ENCODE measurements at regions not wholly inside any gene's neighbourhood (a gene's known extent, or its start where the extent isn't known, plus 50 kb on each side); places are given as distances from the start of the nearest gene placed in this dataset.

DNA sequence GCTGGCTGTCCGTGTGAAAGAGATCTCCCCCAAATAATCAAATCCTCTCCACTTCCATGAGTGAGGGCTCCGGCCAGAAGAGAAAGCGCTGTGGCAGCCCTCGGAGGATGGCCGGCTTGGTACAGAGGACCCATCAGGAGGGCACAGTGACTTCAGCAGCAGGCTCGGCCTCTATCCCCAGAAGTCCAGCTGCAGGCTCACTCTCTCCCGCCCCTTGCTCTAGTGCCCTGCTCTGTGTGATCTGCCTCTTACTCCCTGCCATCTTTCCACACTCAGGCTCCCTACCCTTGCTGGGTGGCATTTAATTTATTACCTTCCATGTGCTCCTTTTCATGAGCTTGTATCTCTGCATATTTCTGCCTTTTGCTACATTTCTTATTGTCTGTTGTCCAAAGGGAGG lies 129.7 kb downstream of the SPATA19 start:
- DNase-seq (ENCODE audit: extremely low spot score, unreplicated experiment), result no peak
- Mint-ChIP-seq H3K27me3 (peaks cover 43% of the 10 kb centered on the region), H3K36me3 (no peaks in the 10 kb centered on the region), H3K4me3 (no peak overlapping the region), H3K9me3 (no peaks in the 10 kb centered on the region), H3K27ac (peak overlapping the region; percentile 17), H3K4me1 (ENCODE audit: unreplicated experiment) (peaks cover 6% of the 10 kb centered on the region)
- TF ChIP-seq, protein P1, sequence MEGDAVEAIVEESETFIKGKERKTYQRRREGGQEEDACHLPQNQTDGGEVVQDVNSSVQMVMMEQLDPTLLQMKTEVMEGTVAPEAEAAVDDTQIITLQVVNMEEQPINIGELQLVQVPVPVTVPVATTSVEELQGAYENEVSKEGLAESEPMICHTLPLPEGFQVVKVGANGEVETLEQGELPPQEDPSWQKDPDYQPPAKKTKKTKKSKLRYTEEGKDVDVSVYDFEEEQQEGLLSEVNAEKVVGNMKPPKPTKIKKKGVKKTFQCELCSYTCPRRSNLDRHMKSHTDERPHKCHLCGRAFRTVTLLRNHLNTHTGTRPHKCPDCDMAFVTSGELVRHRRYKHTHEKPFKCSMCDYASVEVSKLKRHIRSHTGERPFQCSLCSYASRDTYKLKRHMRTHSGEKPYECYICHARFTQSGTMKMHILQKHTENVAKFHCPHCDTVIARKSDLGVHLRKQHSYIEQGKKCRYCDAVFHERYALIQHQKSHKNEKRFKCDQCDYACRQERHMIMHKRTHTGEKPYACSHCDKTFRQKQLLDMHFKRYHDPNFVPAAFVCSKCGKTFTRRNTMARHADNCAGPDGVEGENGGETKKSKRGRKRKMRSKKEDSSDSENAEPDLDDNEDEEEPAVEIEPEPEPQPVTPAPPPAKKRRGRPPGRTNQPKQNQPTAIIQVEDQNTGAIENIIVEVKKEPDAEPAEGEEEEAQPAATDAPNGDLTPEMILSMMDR (conservative IDR thresholded peaks at IDR 0.05), result no peak

DNA sequence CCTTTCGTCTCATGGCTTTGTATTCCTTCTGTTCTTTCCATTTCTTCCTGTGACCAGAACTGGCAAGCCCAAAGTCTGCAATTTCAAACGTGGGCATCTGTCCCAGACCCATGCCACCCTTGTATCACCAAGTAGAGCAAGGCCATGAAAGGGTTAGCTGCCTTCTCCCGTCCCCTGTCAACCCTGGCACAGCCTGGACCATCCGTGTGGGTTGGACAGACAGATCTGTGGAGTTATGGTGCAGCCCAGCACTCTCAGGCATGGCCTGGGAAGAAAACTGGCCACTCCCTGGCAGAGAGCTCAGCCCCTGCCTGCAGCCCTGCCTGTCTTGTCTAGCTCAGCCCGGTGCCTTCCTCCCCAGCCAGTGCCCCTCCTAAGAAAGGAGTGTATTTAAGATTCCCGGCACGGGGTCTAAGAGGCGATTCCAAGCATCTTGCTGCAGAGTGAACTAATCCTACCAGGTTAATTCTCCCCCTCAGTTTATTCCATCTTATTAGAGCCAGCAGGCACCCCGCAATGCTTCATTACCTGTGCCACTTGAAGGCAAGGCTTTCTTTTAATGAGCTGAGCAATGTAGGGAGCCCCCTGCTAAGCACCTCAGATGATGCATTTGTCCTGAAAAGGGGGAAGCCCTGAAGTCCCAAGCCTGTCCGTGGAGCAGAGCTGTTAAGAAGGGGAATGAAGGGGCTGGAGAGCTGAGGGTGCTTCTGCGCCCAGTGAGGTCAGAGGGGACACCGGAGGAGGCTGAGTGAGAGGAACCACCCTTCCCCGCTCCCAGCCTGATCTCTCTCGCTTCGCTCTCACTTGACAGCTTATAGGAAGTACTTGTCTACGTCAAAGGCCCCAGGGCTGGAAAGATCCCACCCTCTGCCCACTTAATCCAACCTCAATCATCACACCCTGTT lies 130.6 kb downstream of the SPATA19 start:
- Mint-ChIP-seq H3K27me3 (peaks cover 43% of the 10 kb centered on the region), H3K4me1 (ENCODE audit: unreplicated experiment) (peaks cover 6% of the 10 kb centered on the region), H3K27ac (no peak overlapping the region), H3K36me3 (no peaks in the 10 kb centered on the region), H3K4me3 (no peak overlapping the region), H3K9me3 (no peaks in the 10 kb centered on the region)
- TF ChIP-seq, protein P1 (conservative IDR thresholded peaks at IDR 0.05), result no peak
- no peak for DNase-seq (ENCODE audit: extremely low spot score, unreplicated experiment)

DNA sequence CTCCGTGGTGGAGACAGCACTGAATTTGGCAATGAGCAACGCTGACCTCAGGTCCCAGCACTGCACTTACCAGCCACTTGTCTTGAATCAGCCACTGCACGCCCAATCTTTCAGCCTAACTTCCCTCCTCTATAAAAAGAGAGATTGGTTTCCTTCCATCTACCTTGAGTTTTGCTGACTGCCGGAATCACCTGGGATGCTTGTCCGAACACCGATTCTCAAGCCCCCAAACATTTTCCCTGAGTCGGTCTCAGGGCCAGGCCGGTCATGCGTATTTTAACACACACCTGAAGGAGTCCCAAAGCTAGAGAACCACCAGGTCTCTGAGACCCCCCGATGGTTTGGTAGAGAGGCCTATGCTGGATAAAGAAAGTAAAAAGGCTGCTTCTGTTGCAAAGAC lies 131.5 kb downstream of the SPATA19 start:
- TF ChIP-seq, protein P1 (conservative IDR thresholded peaks at IDR 0.05), result no peak
- DNase-seq (ENCODE audit: extremely low spot score, unreplicated experiment), result no peak
- peaks cover 43% of the 10 kb centered on the region for H3K27me3 Mint-ChIP-seq
- no peaks in the 10 kb centered on the region for H3K36me3 Mint-ChIP-seq
- H3K27ac Mint-ChIP-seq, result no peak overlapping the region
- H3K4me3 Mint-ChIP-seq, result no peak overlapping the region
- no peaks in the 10 kb centered on the region for H3K9me3 Mint-ChIP-seq
- peaks cover 6% of the 10 kb centered on the region for H3K4me1 Mint-ChIP-seq (ENCODE audit: unreplicated experiment)

DNA sequence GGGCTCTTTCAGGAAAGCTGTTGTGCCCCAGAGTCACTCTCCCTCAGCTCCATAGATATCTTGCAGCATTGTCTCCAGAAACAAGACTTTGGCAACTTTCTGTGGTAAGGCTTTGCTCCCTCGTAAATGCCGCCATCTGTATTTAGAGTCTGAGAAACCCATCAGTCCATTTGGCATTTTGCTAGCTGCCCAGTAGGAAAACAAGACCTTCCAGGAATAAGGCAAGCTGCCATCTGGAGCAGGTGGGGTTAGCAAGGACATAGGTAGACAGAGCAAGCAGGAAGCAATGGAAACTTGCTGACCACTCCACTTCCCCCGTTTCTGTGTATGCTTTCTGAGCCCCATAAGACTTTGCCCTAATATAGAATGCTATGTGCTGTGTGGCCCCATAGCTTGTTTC lies 131.9 kb downstream of the SPATA19 start:
- peaks cover 43% of the 10 kb centered on the region for H3K27me3 Mint-ChIP-seq
- H3K4me1 Mint-ChIP-seq (ENCODE audit: unreplicated experiment), result peaks cover 6% of the 10 kb centered on the region
- DNase-seq (ENCODE audit: extremely low spot score, unreplicated experiment), result no peak
- H3K4me3 Mint-ChIP-seq, result no peak overlapping the region
- no peaks in the 10 kb centered on the region for H3K36me3 Mint-ChIP-seq
- H3K27ac Mint-ChIP-seq, result no peak overlapping the region
- TF ChIP-seq, protein P1 (conservative IDR thresholded peaks at IDR 0.05), result no peak
- H3K9me3 Mint-ChIP-seq, result no peaks in the 10 kb centered on the region

DNA sequence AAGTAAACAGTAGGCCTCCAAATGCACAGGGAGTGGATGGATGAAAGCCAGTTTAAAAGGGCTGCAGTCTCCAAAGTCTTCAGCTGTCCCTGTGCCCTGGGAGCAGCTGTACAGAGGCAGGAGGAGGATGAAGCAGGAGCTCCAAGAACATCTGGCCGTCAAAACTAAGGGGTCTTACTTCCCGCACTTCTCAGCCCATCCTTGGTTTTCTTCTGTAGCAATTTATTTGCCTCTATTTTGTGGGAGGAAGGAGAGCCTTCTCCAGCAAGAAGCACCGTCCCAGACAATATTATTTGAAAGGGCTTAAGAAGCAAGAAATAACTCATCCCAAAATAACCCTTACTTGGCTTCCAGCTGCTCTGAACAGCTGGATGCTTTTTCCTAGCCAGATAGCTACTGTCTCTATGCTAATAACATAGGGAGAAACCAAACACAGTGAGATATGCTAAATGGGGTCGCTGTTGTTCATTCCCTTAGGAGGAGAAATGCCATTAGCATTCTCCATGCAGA lies 133.2 kb downstream of the SPATA19 start:
- DNase-seq (ENCODE audit: extremely low spot score, unreplicated experiment), result no peak
- Mint-ChIP-seq H3K27me3 (peaks cover 40% of the 10 kb centered on the region), H3K4me1 (ENCODE audit: unreplicated experiment) (peaks cover 6% of the 10 kb centered on the region), H3K27ac (no peak overlapping the region), H3K4me3 (no peak overlapping the region), H3K36me3 (no peaks in the 10 kb centered on the region), H3K9me3 (no peaks in the 10 kb centered on the region)
- TF ChIP-seq, protein P1 (conservative IDR thresholded peaks at IDR 0.05), result no peak
